Caco-2 (cell line): ENCODE measurements at regions not wholly inside any gene's neighbourhood (a gene's known extent, or its start where the extent isn't known, plus 50 kb on each side); places are given as distances from the start of the nearest gene placed in this dataset.
A peak's percentile ranks its signal among the peaks of the same experiment; 100 is the strongest.

ENCODE experiments used
- BruUV-seq: library from RNA; stranded (reverse); fragments of 400-500 nt; replicated peaks from 2 replicates; lab custom pipeline; 2021; lab: Mats Ljungman, UMichigan
- CTCF ChIA-PET: fragments of 300-600 bp; sonication (Branson Sonifier 250); formaldehyde crosslinking; loops from one replicate; lab custom pipeline; 2022; ENCODE audit warnings: antibody characterized with exemption; lab: Charles Lee
- POLR2A ChIA-PET: fragments of 300-600 bp; sonication (Branson Sonifier 250); formaldehyde crosslinking; loops from one replicate; lab custom pipeline; 2022; ENCODE audit warnings: antibody characterized with exemption; lab: Charles Lee
- DNase-seq, 2 experiments: peaks; one replicate each; pipeline versions ENCODE4 v3.0.0 to v3.0.0-alpha.2; 2020 to 2022
- H3K27me3 ChIP-seq: replicated peaks from 2 replicates; pipeline ENCODE4 v1.6.0; 2011; ENCODE audit warnings: low read length; ENCODE audit not compliant: control insufficient read depth, insufficient read depth
- H3K36me3 ChIP-seq: 2 replicates; pipeline ENCODE4 v1.5.1; 2011; ENCODE audit warnings: low read length; ENCODE audit not compliant: control insufficient read depth, insufficient read depth
- H3K4me1 ChIP-seq: fragments of 250-450 bp; sonication (Bioruptor Pico); 2 replicates; pipeline ENCODE4 v1.5.1; 2020; ENCODE audit warnings: mild to moderate bottlenecking
- H3K4me3 ChIP-seq: 2 replicates; pipeline ENCODE4 v1.5.1; 2011; ENCODE audit warnings: low read depth, mild to moderate bottlenecking, control low read depth, low read length
- H3K9me3 ChIP-seq: fragments of 250-450 bp; sonication (Bioruptor Pico); 2 replicates; pipeline ENCODE4 v1.5.1; 2020; ENCODE audit warnings: mild to moderate bottlenecking, moderate library complexity
- H3K27ac Mint-ChIP-seq: one replicate; pipeline ENCODE4 v1.8.0; 2022; ENCODE audit warnings: mixed read lengths; ENCODE audit not compliant: unreplicated experiment
- H3K27me3 Mint-ChIP-seq: one replicate; pipeline ENCODE4 v1.8.0; 2022; ENCODE audit warnings: mixed read lengths; ENCODE audit not compliant: insufficient read depth, unreplicated experiment
- H3K36me3 Mint-ChIP-seq: one replicate; pipeline ENCODE4 v1.8.0; 2022; ENCODE audit warnings: mild to moderate bottlenecking, mixed read lengths; ENCODE audit not compliant: insufficient read depth, unreplicated experiment
- H3K4me1 Mint-ChIP-seq: one replicate; pipeline ENCODE4 v1.8.0; 2022; ENCODE audit warnings: low read depth, mixed read lengths; ENCODE audit not compliant: unreplicated experiment
- H3K4me3 Mint-ChIP-seq: one replicate; pipeline ENCODE4 v1.8.0; 2022; ENCODE audit warnings: mild to moderate bottlenecking, moderate library complexity, mixed read lengths; ENCODE audit not compliant: unreplicated experiment
- H3K9me3 Mint-ChIP-seq: one replicate; pipeline ENCODE4 v1.8.0; 2022; ENCODE audit warnings: mixed read lengths; ENCODE audit not compliant: unreplicated experiment
- CTCF ChIP-seq, 2 experiments: fragments of 200-600 bp in 1 of 2; IDR thresholded peaks; 1 replicate in 1 of 2; 2 replicates in 1 of 2; pipeline versions ENCODE4 v1.5.1 to v1.8.0; 2011 to 2022; ENCODE audit warnings: antibody characterized with exemption in 1 of 2, control low read depth in 1 of 2, inconsistent platforms in 1 of 2, low read depth in 1 of 2, low read length in 1 of 2, mild to moderate bottlenecking in 1 of 2, moderate library complexity in 1 of 2; ENCODE audit not compliant: insufficient read depth in 1 of 2, severe bottlenecking in 1 of 2, unreplicated experiment in 1 of 2
- intact Hi-C: fragments of 100-400 bp; cut with micrococcal nuclease; formaldehyde crosslinking; loops from one replicate; pipeline ENCODE4 v1.10.0; 2022; ENCODE audit not compliant: unreplicated experiment

GRCh38 chr12:89919241-89919906 is 210.7 kb upstream of the ATP2B1 start:
- no peaks in the 10 kb centered on the region for H3K9me3 Mint-ChIP-seq
- Histone ChIP-seq H3K9me3 (no peaks in the 10 kb centered on the region), H3K4me3 (no peak overlapping the region), H3K36me3 (no peaks in the 10 kb centered on the region), H3K27me3 (no peaks in the 10 kb centered on the region), H3K4me1 (peaks cover 29% of the 10 kb centered on the region)
- POLR2A ChIA-PET = no interaction called here
- H3K4me3 Mint-ChIP-seq = no peak overlapping the region
- no peak for TF ChIP-seq CTCF (IDR thresholded peaks at IDR 0.05; ENCODE audit: insufficient read depth in 1 of 2, low read depth in 1 of 2, low read length in 1 of 2, severe bottlenecking in 1 of 2, unreplicated experiment in 1 of 2)
- no TSS peak for BruUV-seq
- no peak overlapping the region for H3K27ac Mint-ChIP-seq
- peaks cover 18% of the 10 kb centered on the region for H3K4me1 Mint-ChIP-seq
- DNase-seq = peak; percentile 29 to 52
- intact Hi-C loops = no loop called here
- no peaks in the 10 kb centered on the region for H3K27me3 Mint-ChIP-seq
- no peaks in the 10 kb centered on the region for H3K36me3 Mint-ChIP-seq
- CTCF ChIA-PET = no interaction called here

- Mint-ChIP-seq H3K27ac (no peak overlapping the region), H3K36me3 (no peaks in the 10 kb centered on the region), H3K4me1 (peaks cover 18% of the 10 kb centered on the region), H3K4me3 (peak overlapping the region; percentile 6), H3K9me3 (no peaks in the 10 kb centered on the region), H3K27me3 (no peaks in the 10 kb centered on the region)
- intact Hi-C loops = no loop called here
- no peak for DNase-seq
- ChIA-PET POLR2A (no interaction called here), CTCF (no interaction called here)
- TF ChIP-seq CTCF (IDR thresholded peaks at IDR 0.05; ENCODE audit: insufficient read depth in 1 of 2, low read depth in 1 of 2, low read length in 1 of 2, severe bottlenecking in 1 of 2, unreplicated experiment in 1 of 2) = no peak
- peaks cover 29% of the 10 kb centered on the region for H3K4me1 ChIP-seq
- BruUV-seq = no TSS peak
- H3K27me3 ChIP-seq = no peaks in the 10 kb centered on the region
- H3K9me3 ChIP-seq = no peaks in the 10 kb centered on the region
- H3K36me3 ChIP-seq = no peaks in the 10 kb centered on the region
- H3K4me3 ChIP-seq = no peak overlapping the region
Measured at GRCh38 chr12:89918172-89918846, 209.7 kb upstream of the ATP2B1 start.

DNA sequence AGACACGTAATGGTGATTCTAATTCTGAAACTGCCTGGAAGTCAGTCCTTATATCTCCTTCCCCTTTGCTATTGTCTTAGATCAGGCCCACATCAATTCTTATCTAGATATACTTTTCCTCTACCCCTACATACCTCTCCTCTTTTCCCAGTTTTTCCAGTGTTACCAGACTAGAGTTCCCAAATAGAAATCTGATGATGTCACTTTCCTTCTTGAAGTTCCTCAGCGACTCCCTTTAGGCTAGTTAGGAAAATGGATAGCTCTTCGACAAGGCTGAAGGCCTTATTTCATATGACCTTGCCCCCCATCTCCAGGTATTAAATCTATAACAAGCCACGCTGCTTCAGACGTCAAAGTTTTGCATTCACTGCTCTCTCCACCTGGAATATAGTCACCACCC is 201.1 kb upstream of the ATP2B1 start:
- Histone ChIP-seq H3K27me3 (no peaks in the 10 kb centered on the region), H3K9me3 (no peaks in the 10 kb centered on the region), H3K36me3 (no peaks in the 10 kb centered on the region), H3K4me3 (no peak overlapping the region), H3K4me1 (no peaks in the 10 kb centered on the region)
- H3K27ac Mint-ChIP-seq = no peak overlapping the region
- DNase-seq = no peak
- H3K36me3 Mint-ChIP-seq = no peaks in the 10 kb centered on the region
- no peaks in the 10 kb centered on the region for H3K9me3 Mint-ChIP-seq
- CTCF ChIA-PET = no interaction called here
- H3K27me3 Mint-ChIP-seq = no peaks in the 10 kb centered on the region
- H3K4me1 Mint-ChIP-seq = peaks cover 10% of the 10 kb centered on the region
- no TSS peak for BruUV-seq
- H3K4me3 Mint-ChIP-seq = no peak overlapping the region
- intact Hi-C loops = no loop called here
- POLR2A ChIA-PET = no interaction called here
- no peak for TF ChIP-seq CTCF (IDR thresholded peaks at IDR 0.05; ENCODE audit: insufficient read depth in 1 of 2, low read depth in 1 of 2, low read length in 1 of 2, severe bottlenecking in 1 of 2, unreplicated experiment in 1 of 2)
